SKM-1 (cell line): ENCODE measurements at regions not wholly inside any gene's neighbourhood (a gene's known extent, or its start where the extent isn't known, plus 50 kb on each side); places are given as distances from the start of the nearest gene placed in this dataset.

Experiments used
- DNase-seq: peaks from one replicate; lab custom pipeline; 2025; ENCODE audit not compliant: unreplicated experiment; lab: John Stamatoyannopoulos, UW

DNA sequence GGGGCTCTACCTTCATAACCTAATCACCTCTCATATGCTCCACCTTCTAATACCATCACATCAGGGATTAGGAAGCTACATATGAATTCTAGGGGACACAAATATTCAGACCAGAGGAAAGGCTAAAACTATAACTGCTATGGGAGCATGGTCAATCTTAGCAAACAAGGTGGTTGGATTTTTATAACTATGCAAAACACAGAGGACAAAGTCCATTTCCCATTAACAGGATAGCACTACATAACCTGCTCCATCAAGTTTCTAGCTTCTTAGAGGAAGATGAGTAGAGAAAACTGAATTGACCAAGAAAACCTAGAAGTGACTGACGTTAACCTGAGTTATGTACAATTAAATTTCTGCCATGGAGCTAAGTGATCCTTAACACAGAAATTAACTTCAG is 398.6 kb downstream of the TBL1XR1 start:
- no peak for DNase-seq

GRCh38 chr3:176796371-176796770 is 400.9 kb downstream of the TBL1XR1 start:
- no peak for DNase-seq

GRCh38 chr3:176795891-176796290 is 401.4 kb downstream of the TBL1XR1 start:
- no peak for DNase-seq

DNA sequence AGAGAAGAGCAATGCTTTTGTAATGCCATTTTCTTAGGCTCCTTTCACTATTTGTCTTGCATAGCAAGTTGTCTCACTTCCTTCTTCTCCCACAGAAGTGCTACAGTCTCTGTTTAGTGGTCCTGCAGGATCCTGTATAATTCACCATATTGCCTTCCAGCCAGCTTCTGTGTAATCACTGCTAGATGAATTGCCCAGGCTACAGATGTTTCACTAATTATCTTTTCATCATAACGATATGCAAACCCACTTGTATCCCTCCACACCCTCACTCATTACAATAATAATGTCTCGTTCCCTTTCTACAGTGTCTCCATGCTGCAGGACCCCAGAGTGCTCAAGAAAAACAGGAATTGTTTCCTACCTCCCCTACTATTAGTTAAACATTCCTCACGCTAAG is 402.9 kb downstream of the TBL1XR1 start:
- DNase-seq = no peak

DNA sequence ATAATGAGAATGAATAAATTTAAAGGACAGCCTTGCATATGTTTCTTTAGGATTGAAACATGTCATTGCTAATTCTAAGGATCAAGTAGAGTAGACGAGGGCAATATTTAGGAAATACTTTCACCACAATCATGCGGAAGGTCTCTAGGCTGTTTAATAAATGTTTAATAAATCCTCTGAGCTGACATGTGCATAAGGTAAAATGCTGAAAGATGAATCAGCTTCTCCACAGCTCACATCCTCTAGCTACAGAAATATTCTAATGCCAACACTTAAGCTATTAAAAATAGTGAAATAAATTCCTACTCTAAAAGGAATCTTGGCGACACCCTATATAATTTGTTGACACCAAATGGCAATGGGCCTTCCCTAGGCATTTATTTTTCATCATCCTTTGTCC is 407.3 kb downstream of the TBL1XR1 start:
- no peak for DNase-seq

DNA sequence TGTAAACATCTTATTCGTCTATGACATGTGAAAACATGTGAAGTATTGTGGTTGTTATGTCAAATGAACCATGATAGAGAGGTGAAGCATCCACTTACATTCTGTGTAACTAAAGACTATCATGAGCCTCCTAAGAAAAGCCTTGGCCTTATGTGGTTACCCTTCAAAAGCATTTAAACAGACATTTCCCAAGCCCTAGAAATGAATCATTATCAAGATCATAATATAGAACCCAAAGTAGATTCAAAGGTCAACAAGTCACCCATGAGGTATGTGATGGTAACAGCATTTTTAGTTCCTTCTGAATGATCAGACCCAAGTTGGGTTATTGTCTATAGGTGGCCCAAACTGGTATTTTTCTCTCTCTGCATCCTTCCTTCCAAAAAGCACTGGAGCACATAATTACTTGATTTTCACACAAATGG is 408.0 kb downstream of the TBL1XR1 start:
- DNase-seq = no peak

DNA sequence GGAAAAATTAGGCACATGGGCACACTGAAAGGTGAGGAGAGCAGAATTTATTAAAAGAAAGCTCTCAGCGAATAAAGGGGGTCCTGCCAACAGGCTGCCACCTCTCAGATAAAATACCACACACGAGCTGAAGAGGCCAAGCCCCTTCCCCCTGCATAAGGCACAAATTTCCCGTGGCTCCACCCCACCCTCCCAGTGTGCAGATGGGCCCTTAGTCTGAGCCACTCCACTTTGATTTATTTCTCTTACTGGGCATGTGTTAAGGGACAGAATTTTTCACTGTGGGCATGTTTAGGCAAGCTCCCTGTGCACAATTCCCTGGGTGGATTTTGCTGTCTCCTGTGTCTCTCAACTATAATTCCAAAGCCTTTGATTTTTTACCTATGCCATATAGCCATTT is 409.8 kb downstream of the TBL1XR1 start:
- DNase-seq = no peak

DNA sequence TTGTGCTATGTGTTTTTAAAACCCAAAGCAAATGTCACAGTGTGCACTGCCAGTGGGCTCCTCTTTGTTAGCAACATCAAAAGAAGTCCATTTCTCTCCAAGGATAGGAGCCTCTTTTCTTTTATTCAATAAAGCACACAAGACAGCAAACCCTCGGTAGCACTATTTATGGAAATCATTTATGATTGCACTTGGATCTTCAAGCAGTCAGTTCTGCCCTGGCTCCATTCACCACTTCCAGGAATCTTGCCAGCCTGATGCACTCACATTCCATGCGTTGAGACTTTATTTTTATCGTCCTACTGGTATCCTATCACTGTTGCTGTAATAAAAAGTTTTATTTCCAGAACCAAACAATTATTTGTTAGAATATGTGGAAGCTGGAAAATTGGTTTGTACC is 412.1 kb downstream of the TBL1XR1 start:
- no peak for DNase-seq

DNA sequence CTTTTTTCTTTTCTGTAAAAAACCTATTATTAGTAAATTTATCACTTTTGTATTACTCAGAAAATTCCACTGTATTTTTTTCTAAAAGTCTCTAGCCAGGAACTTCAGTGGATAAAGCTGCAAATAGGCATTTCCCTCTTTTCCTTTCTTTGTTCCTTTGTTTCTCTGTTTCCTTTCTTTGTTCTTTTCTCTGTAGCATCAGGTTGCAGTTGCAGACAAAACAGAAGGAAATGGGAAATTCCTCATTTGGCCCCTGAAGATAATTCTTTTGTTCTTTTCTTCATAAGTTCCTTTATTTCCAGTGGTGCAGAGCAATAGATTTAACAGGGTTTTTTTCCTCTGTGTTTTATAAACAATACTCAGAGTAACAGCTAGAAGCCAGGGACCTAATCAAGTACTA is 416.5 kb downstream of the TBL1XR1 start:
- no peak for DNase-seq

- DNase-seq = no peak
These were observed 420.6 kb downstream of the TBL1XR1 start for GRCh38 chr3:176776622-176777175.

- DNase-seq = no peak
These were observed 427.6 kb downstream of the TBL1XR1 start for GRCh38 chr3:176769547-176770190.

- DNase-seq = no peak
These were observed 429.9 kb downstream of the TBL1XR1 start for GRCh38 chr3:176767385-176767784.

GRCh38 chr3:176766862-176767261 is 430.4 kb downstream of the TBL1XR1 start:
- no peak for DNase-seq

GRCh38 chr3:176765382-176765900 is 431.8 kb downstream of the TBL1XR1 start:
- DNase-seq = no peak

DNA sequence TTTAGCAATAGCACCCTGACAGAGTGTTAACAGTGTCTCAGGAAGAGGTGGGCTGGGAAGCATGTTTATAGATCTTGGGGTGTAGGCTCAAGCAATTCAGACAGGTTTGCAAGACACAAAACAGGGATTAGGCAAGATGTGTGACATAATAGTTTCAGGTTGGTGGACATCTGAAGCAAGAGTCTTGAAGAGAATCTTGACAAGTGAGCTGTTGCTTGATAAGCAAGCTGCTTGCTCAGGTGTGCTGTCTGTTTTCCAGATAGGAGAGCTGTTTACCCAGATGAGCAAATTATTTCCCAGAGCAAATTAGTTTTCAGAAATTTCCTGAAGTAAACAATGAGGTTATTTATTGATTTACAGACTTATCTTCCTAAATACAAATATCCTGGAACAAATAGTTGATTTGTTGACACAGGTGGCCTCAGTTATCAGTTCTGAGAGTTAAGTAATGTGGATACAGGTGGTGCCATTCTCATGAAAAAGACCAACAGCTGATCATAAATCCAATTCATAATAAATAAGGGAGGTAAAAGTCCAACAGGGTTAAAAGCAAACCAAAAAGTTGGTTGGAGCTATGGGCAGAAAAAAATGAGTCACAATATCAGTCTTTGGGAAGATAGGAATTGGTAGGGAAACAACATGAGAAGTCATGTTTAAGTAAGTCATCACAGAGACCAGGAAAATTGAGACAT is 437.3 kb downstream of the TBL1XR1 start:
- no peak for DNase-seq

DNA sequence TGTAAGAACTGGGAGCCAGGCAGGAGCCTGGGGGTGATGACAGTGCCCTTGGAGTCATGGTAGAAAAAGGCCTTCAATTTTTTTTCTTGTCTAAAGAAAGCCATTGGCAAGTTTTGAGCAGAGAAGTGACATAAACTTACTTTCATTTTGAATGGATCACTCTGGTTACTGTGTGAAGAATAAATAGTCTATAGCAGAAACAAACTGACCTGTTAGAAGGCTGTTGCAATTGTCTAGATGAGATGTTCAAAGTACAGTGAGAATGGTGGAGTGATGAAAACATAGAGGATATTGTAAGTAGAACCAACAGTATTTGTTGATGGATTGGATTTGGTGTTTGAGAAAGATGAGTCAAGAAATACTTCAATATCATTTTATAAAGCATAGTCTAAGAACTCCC is 439.9 kb downstream of the TBL1XR1 start:
- no peak for DNase-seq

DNA sequence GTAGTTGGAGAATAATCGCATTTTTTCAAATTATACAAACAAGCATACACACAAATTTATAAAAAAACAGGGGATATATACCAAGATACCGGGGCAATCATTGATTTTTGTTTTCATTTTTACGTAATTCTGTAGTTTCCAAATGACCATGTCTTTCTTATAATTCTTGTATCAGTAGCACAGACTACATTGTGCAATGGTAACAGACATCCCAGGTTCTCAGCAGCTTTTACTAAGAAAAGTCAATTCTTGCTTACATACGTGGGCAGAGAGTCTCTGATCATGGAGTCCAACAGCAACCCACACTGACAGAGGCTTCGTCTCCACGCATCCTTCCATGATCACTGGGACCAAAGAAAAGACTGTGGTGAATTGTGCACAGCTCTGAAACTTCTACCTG is 441.3 kb downstream of the TBL1XR1 start:
- no peak for DNase-seq

DNA sequence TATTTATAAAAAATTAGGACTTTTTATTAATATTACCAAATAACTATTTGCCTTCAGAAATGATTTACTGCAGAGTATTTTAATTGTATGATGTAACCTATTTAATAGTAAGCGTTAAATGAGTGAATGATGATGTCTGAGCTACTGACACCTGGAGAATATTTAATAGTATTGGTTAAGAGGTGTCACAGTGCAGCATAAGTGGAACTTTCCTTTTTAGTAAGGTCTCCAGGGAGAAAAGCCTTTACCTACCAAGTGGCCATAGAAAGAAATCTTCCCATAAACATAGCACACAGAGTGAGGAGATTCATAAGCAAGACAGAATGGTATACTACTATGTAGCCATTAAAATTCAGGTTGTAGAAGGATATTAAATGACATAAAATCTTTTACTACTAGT is 441.7 kb downstream of the TBL1XR1 start:
- DNase-seq = no peak

- no peak for DNase-seq
These were observed 455.6 kb downstream of the TBL1XR1 start for GRCh38 chr3:176741664-176742047.

GRCh38 chr3:176740906-176741663 is 456.2 kb downstream of the TBL1XR1 start:
- DNase-seq = no peak

GRCh38 chr3:176739159-176739558 is 458.1 kb downstream of the TBL1XR1 start:
- DNase-seq = no peak
